Activated CD4-positive, CD25-positive, alpha-beta regulatory T cell (primary cell): ENCODE measurements at regions not wholly inside any gene's neighbourhood (a gene's known extent, or its start where the extent isn't known, plus 50 kb on each side); places are given as distances from the start of the nearest gene placed in this dataset.

ENCODE experiments used
- DNase-seq, 4 experiments: peaks; one replicate each; lab custom pipeline; 2025; lab: John Stamatoyannopoulos, UW

GRCh38 chr5:28143519-28143918, 1105.1 kb upstream of the CDH9 start:
- no peak for DNase-seq

GRCh38 chr5:28132151-28132550, 1093.8 kb upstream of the CDH9 start:
- DNase-seq, result no peak

GRCh38 chr5:28117691-28118090, 1079.3 kb upstream of the CDH9 start:
- no peak for DNase-seq

GRCh38 chr5:28117273-28117672, 1078.9 kb upstream of the CDH9 start:
- no peak for DNase-seq

GRCh38 chr5:28110781-28111180, 1072.4 kb upstream of the CDH9 start:
- DNase-seq, result no peak

GRCh38 chr5:28104080-28104479, 1065.7 kb upstream of the CDH9 start:
- no peak for DNase-seq

GRCh38 chr5:28084069-28084468, 1045.7 kb upstream of the CDH9 start:
- DNase-seq, result no peak

- no peak for DNase-seq
Observed at GRCh38 chr5:28082610-28083009, 1044.2 kb upstream of the CDH9 start.

GRCh38 chr5:28077291-28078240, 1039.2 kb upstream of the CDH9 start:
- no peak for DNase-seq

GRCh38 chr5:28066856-28067255, 1028.5 kb upstream of the CDH9 start:
- no peak for DNase-seq

GRCh38 chr5:28065656-28066055, 1027.3 kb upstream of the CDH9 start:
- DNase-seq, result no peak

- no peak for DNase-seq
Observed at GRCh38 chr5:28046596-28046995, 1008.2 kb upstream of the CDH9 start.

- DNase-seq, result no peak
Observed at GRCh38 chr5:28027851-28028250, 989.5 kb upstream of the CDH9 start.

GRCh38 chr5:28017178-28017577, 978.8 kb upstream of the CDH9 start:
- no peak for DNase-seq

- DNase-seq, result no peak
Observed at GRCh38 chr5:28014779-28015178, 976.4 kb upstream of the CDH9 start.

GRCh38 chr5:28012538-28012937, 974.2 kb upstream of the CDH9 start:
- no peak for DNase-seq

- DNase-seq, result no peak
Observed at GRCh38 chr5:28009576-28009975, 971.2 kb upstream of the CDH9 start.

- DNase-seq, result no peak
Observed at GRCh38 chr5:27996665-27997064, 958.3 kb upstream of the CDH9 start.

- no peak for DNase-seq
Observed at GRCh38 chr5:27995867-27996266, 957.5 kb upstream of the CDH9 start.

GRCh38 chr5:27978322-27978721, 939.9 kb upstream of the CDH9 start:
- no peak for DNase-seq

GRCh38 chr5:27969157-27969556, 930.8 kb upstream of the CDH9 start:
- no peak for DNase-seq

GRCh38 chr5:27963050-27963783, 924.8 kb upstream of the CDH9 start:
- no peak for DNase-seq

- DNase-seq, result no peak
Observed at GRCh38 chr5:27962198-27962597, 923.8 kb upstream of the CDH9 start.
